Naive B cell (primary cell): ENCODE measurements at regions not wholly inside any gene's neighbourhood (a gene's known extent, or its start where the extent isn't known, plus 50 kb on each side); places are given as distances from the start of the nearest gene placed in this dataset.
"Not testable (repeated sequence)": the region's sequence is repeated elsewhere in the genome, so short reads cannot be mapped to it uniquely, and the experiment has no call there.

Experiments
- ATAC-seq, 2 donors: fragments of 150-1000 bp; cut with Tn5 transposase; 2 replicates each; pipeline ENCODE4 v1.10.0; 2021; ENCODE audit warnings: low read depth in 2 of 2, mild to moderate bottlenecking in 2 of 2, moderate library complexity in 2 of 2
- DNase-seq: peaks from one replicate; pipeline ENCODE4 v3.0.0; 2022
- H3K27ac Mint-ChIP-seq, 6 donors: one replicate each; pipeline ENCODE4 v1.8.0; 2020 to 2022; ENCODE audit warnings: mild to moderate bottlenecking in 6 of 6, mixed read lengths in 6 of 6, moderate library complexity in 5 of 6, inconsistent platforms in 2 of 6
- H3K27me3 Mint-ChIP-seq, 3 donors: one replicate each; pipeline ENCODE4 v1.8.0; 2021 to 2022; ENCODE audit warnings: mixed read lengths in 3 of 3, mild to moderate bottlenecking in 1 of 3
- H3K36me3 Mint-ChIP-seq, 2 donors: one replicate each; pipeline ENCODE4 v1.8.0; 2020 to 2022; ENCODE audit warnings: mixed read lengths in 2 of 2, inconsistent platforms in 1 of 2, mild to moderate bottlenecking in 1 of 2
- H3K4me1 Mint-ChIP-seq, 3 donors: one replicate each; pipeline ENCODE4 v1.8.0; 2020 to 2022; ENCODE audit warnings: mixed read lengths in 3 of 3, inconsistent platforms in 1 of 3, mild to moderate bottlenecking in 1 of 3, moderate library complexity in 1 of 3
- H3K4me3 Mint-ChIP-seq, 8 donors: one replicate each; pipeline ENCODE4 v1.8.0; 2020 to 2022; ENCODE audit warnings: mild to moderate bottlenecking in 8 of 8, mixed read lengths in 8 of 8, moderate library complexity in 8 of 8, inconsistent platforms in 2 of 8
- H3K9me3 Mint-ChIP-seq, 7 donors: one replicate each; pipeline ENCODE4 v1.8.0; 2020 to 2022; ENCODE audit warnings: mixed read lengths in 7 of 7, mild to moderate bottlenecking in 5 of 7, inconsistent platforms in 2 of 7, moderate library complexity in 1 of 7

DNA sequence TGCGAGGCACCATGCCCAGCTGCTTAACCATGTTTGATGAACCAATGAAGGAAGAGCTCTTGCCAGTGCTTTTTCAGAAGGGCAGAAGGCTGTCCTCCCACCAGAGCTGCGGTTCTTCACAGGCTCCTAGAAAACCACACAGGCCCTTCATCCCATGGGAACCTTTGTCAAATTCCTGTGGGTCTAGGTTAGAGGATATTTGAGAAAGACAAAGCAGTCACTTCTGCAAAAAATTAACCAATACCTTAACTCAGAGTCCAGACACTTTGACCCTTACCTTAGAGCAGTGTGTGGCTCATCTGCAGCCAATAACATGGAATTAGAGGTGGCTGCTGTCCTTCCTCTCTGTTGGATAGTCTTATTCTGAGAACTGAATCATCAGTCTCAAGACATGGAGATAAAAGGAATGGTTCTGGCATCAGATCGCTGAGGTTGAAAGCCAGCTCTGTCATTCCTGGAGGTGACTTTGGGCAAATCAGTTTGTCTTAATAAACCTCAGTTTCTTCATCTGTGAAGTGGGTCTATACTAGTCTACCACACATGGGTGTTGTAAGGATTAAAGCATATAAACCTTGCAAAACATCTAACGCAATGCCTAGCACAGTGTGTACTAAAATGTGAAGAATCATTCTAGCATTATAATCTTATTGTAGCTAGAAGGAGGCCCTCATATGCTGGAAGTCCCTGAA lies 65.1 kb upstream of the PIP4K2A start:
- Mint-ChIP-seq H3K27me3 (peaks cover 0 to 8% (median 0%) of the 10 kb centered on the region in 3 donors), H3K4me3 (no peak overlapping the region), H3K4me1 (peaks cover 0 to 4% (median 0%) of the 10 kb centered on the region in 3 donors), H3K27ac (no peak overlapping the region), H3K9me3 (peaks cover 4 to 11% (median 10%) of the 10 kb centered on the region in 7 donors), H3K36me3 (peaks cover 7 to 9% of the 10 kb centered on the region in 2 donors)
- no peak for ATAC-seq
- DNase-seq, result no peak

DNA sequence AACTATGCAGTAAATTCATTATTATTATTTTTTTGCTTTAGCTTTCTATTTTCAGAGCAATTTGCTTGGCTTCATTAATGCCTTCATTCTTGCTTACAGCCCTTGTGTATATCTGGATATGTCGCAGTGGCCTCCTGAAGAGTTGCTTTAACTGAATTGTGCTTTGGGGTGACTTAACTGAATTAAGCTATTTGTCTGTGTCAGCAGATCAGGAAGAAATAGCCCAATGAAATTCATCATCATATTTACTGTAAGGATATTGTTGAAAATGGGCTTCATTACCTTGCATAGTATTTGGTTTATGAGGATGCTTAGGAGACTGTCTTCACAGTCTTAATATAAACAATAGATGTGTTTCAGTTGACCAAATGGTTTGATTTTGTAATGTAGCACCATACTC lies 59.7 kb upstream of the PIP4K2A start:
- peaks cover 6 to 20% (median 13%) of the 10 kb centered on the region in 7 donors for H3K9me3 Mint-ChIP-seq
- peaks cover 7 to 9% of the 10 kb centered on the region in 2 donors for H3K36me3 Mint-ChIP-seq
- no peak overlapping the region for H3K4me3 Mint-ChIP-seq
- DNase-seq (no peak), ATAC-seq (no peak)
- H3K27ac Mint-ChIP-seq, result peak overlapping the region in 1 of 6 donors; percentile 7
- H3K4me1 Mint-ChIP-seq, result peaks cover 0 to 4% (median 0%) of the 10 kb centered on the region in 3 donors
- peaks cover 0 to 8% (median 0%) of the 10 kb centered on the region in 3 donors for H3K27me3 Mint-ChIP-seq

- ATAC-seq, DNase-seq, H3K27ac Mint-ChIP-seq, H3K4me3 Mint-ChIP-seq, H3K27me3 Mint-ChIP-seq: not testable (repeated sequence)
- Mint-ChIP-seq H3K4me1 (peaks cover 4 to 10% (median 8%) of the 10 kb centered on the region in 3 donors), H3K36me3 (peaks cover 3 to 11% of the 10 kb centered on the region in 2 donors), H3K9me3 (peaks cover 2 to 14% (median 8%) of the 10 kb centered on the region in 7 donors)
Measured at GRCh38 chr10:22771631-22772030, 57.3 kb upstream of the PIP4K2A start.

DNA sequence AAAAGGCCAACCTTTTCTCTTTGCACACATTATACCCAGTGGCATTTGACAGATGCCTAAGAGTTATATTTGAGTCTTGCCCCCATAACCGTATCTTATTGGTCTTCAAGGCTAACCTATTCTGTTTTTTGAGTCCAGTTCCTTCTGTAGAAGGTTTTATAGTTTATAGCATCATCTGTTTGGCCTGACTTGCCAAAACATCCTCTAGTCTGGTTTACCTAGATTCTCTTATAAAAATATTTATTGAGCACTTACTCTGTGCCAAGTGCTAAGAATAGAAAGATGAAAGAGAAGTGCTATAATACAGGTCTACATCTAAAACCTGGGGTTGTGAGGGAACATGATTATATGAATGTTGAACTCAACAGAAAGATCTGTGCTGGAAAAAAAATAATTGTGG lies 55.9 kb upstream of the PIP4K2A start:
- peaks cover 14 to 22% (median 20%) of the 10 kb centered on the region in 3 donors for H3K4me1 Mint-ChIP-seq
- peaks cover 0 to 10% (median 4%) of the 10 kb centered on the region in 7 donors for H3K9me3 Mint-ChIP-seq
- peaks cover 0 to 7% of the 10 kb centered on the region in 2 donors for H3K36me3 Mint-ChIP-seq
- DNase-seq, result no peak
- no peak for ATAC-seq
- no peaks in the 10 kb centered on the region for H3K27me3 Mint-ChIP-seq
- no peak overlapping the region for H3K27ac Mint-ChIP-seq
- H3K4me3 Mint-ChIP-seq, result no peak overlapping the region

- peaks cover 0 to 7% of the 10 kb centered on the region in 2 donors for H3K36me3 Mint-ChIP-seq
- H3K4me1 Mint-ChIP-seq, result peaks cover 25 to 34% (median 32%) of the 10 kb centered on the region in 3 donors
- no peak overlapping the region for H3K4me3 Mint-ChIP-seq
- H3K27me3 Mint-ChIP-seq, result no peaks in the 10 kb centered on the region
- no peak overlapping the region for H3K27ac Mint-ChIP-seq
- H3K9me3 Mint-ChIP-seq, result peaks cover 0 to 10% (median 4%) of the 10 kb centered on the region in 7 donors
- ATAC-seq (no peak), DNase-seq (no peak)
Measured at GRCh38 chr10:22767859-22768258, 53.5 kb upstream of the PIP4K2A start.

DNA sequence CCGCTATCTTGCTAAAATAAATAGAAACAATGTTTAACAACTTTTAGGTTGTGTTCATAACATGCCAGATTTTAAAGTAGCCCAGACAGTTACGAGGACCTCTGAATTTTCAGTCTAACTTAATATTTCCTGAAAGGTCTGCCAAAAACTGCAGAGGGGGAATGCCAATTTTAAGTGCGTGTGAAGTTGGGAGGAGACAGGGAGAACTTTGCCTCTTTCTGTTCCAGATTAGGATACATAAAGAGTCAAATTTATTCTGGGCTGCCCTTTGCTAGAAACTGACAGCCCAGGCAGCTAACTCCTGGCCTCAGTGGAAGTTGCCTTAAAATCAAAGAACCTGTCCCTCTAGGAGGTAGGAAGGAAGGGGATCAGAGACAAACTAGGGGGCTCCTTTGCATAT lies 52.3 kb upstream of the PIP4K2A start:
- DNase-seq (no peak), ATAC-seq (no peak)
- H3K36me3 Mint-ChIP-seq, result peaks cover 0 to 13% of the 10 kb centered on the region in 2 donors
- peaks cover 0 to 6% (median 4%) of the 10 kb centered on the region in 7 donors for H3K9me3 Mint-ChIP-seq
- peak overlapping the region in 1 of 6 donors; percentile 55 for H3K27ac Mint-ChIP-seq
- peak overlapping the region in 1 of 8 donors; percentile 5 for H3K4me3 Mint-ChIP-seq
- H3K27me3 Mint-ChIP-seq, result peaks cover 0 to 6% (median 6%) of the 10 kb centered on the region in 3 donors
- peaks cover 28 to 34% (median 32%) of the 10 kb centered on the region in 3 donors for H3K4me1 Mint-ChIP-seq

- peak; percentile 18 for DNase-seq
- H3K27me3 Mint-ChIP-seq, result peaks cover 0 to 14% (median 11%) of the 10 kb centered on the region in 3 donors
- peaks cover 28 to 34% (median 34%) of the 10 kb centered on the region in 3 donors for H3K4me1 Mint-ChIP-seq
- peaks cover 0 to 15% of the 10 kb centered on the region in 2 donors for H3K36me3 Mint-ChIP-seq
- H3K4me3 Mint-ChIP-seq, result peak overlapping the region in 3 of 8 donors; percentile 25 to 49 (median 29)
- H3K9me3 Mint-ChIP-seq, result peaks cover 0 to 6% (median 4%) of the 10 kb centered on the region in 7 donors
- peak; percentile 90 to 93 for ATAC-seq
- peak overlapping the region in 2 of 6 donors; percentile 55 to 74 for H3K27ac Mint-ChIP-seq
Measured at GRCh38 chr10:22765660-22766547, 51.5 kb upstream of the PIP4K2A start.

- DNase-seq, result no peak
- ATAC-seq, result no peak
- H3K36me3 Mint-ChIP-seq, result peaks cover 0 to 15% of the 10 kb centered on the region in 2 donors
- H3K27ac Mint-ChIP-seq, result peak overlapping the region in 1 of 6 donors; percentile 55
- H3K27me3 Mint-ChIP-seq, result peaks cover 4 to 14% (median 11%) of the 10 kb centered on the region in 3 donors
- peaks cover 28 to 34% (median 34%) of the 10 kb centered on the region in 3 donors for H3K4me1 Mint-ChIP-seq
- peak overlapping the region in 1 of 8 donors; percentile 39 for H3K4me3 Mint-ChIP-seq
- peaks cover 0 to 2% (median 0%) of the 10 kb centered on the region in 7 donors for H3K9me3 Mint-ChIP-seq
Measured at GRCh38 chr10:22764639-22765038, 50.3 kb upstream of the PIP4K2A start.
